ENCODE measurements at regions not wholly inside any gene's neighbourhood (a gene's known extent, or its start where the extent isn't known, plus 50 kb on each side); places are given as distances from the start of the nearest gene placed in this dataset.

- no peaks in the 10 kb centered on the region for H3K79me1 ChIP-seq (ENCODE audit: insufficient read depth, low read depth, low read length, poor library complexity, severe bottlenecking)
- no peak overlapping the region for H3K23ac ChIP-seq (ENCODE audit: insufficient read length, low read depth, low read length)
- H4K5ac ChIP-seq (ENCODE audit: insufficient read length, low read depth, low read length): no peak overlapping the region
- no peak overlapping the region for H3K4me3 Mint-ChIP-seq
- no peak overlapping the region for H4K91ac ChIP-seq (ENCODE audit: insufficient read length, low read depth, low read length)
- peaks cover 3 to 9% (median 6%) of the 10 kb centered on the region in 3 experiments; a peak in 5 of 7 replicates for H3K36me3 Mint-ChIP-seq (ENCODE audit: insufficient read depth in 1 of 3, low read depth in 3 of 3)
- TF ChIP-seq, protein P1, sequence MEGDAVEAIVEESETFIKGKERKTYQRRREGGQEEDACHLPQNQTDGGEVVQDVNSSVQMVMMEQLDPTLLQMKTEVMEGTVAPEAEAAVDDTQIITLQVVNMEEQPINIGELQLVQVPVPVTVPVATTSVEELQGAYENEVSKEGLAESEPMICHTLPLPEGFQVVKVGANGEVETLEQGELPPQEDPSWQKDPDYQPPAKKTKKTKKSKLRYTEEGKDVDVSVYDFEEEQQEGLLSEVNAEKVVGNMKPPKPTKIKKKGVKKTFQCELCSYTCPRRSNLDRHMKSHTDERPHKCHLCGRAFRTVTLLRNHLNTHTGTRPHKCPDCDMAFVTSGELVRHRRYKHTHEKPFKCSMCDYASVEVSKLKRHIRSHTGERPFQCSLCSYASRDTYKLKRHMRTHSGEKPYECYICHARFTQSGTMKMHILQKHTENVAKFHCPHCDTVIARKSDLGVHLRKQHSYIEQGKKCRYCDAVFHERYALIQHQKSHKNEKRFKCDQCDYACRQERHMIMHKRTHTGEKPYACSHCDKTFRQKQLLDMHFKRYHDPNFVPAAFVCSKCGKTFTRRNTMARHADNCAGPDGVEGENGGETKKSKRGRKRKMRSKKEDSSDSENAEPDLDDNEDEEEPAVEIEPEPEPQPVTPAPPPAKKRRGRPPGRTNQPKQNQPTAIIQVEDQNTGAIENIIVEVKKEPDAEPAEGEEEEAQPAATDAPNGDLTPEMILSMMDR (conservative IDR thresholded peaks at IDR 0.05): no peak
- no peak overlapping the region for H2BK12ac ChIP-seq (ENCODE audit: insufficient read length, low read depth, low read length)
- H3K9ac ChIP-seq (ENCODE audit: extremely low read depth, insufficient read length, low read length): no peak overlapping the region
- no peak overlapping the region for H3T11ph ChIP-seq (ENCODE audit: low read length)
- H2BK20ac ChIP-seq (ENCODE audit: low read depth, low read length, poor library complexity, severe bottlenecking): no peak overlapping the region
- H3K27me3 ChIP-seq (ENCODE audit: insufficient read depth, low read length): no peaks in the 10 kb centered on the region
- no peak overlapping the region for H2BK5ac ChIP-seq (ENCODE audit: insufficient read length, low read length)
- no peak overlapping the region for H2BK15ac ChIP-seq (ENCODE audit: low read depth, low read length)
- no peaks in the 10 kb centered on the region for H3K4me1 ChIP-seq (ENCODE audit: insufficient read depth, low read length)
- H3K23me2 ChIP-seq (ENCODE audit: insufficient read length, low read depth, low read length, poor library complexity, severe bottlenecking): no peaks in the 10 kb centered on the region
- no peaks in the 10 kb centered on the region; the same call in 1 of the 2 replicates for H3K79me2 ChIP-seq (ENCODE audit: insufficient read depth, low read length)
- no peak for DNase-seq
- peaks cover 6 to 8% of the 10 kb centered on the region in 2 experiments for H3K4me1 Mint-ChIP-seq
- H3K4me2 ChIP-seq (ENCODE audit: insufficient read depth, insufficient read length, low read length): no peak overlapping the region
- no peak overlapping the region for H3K14ac ChIP-seq (ENCODE audit: insufficient read depth, low read length)
- no peak overlapping the region for H3K27ac Mint-ChIP-seq
- no peak overlapping the region for H2AK5ac ChIP-seq (ENCODE audit: insufficient read length, low read length)
- no peaks in the 10 kb centered on the region for H3K27me3 Mint-ChIP-seq (ENCODE audit: low read depth)
- peaks cover 8 to 10% of the 10 kb centered on the region in 2 experiments; a peak in 3 of 5 replicates for H3K9me3 Mint-ChIP-seq
- H2AFZ ChIP-seq (ENCODE audit: low read length): no peak overlapping the region
- no peak overlapping the region for H3K18ac ChIP-seq (ENCODE audit: insufficient read length, low read depth, low read length)
- WGBS (ENCODE audit: extremely low coverage, insufficient read length, low lambda C conversion rate): no CpG with 5 or more reads among the region's 6 CpGs
- H3K27ac ChIP-seq (ENCODE audit: insufficient read length, low read depth, low read length): no peak overlapping the region
- H3K56ac ChIP-seq (ENCODE audit: insufficient read length, low read depth, low read length): no peak overlapping the region
- no peak overlapping the region for H2BK120ac ChIP-seq (ENCODE audit: low read depth, low read length, poor library complexity, severe bottlenecking)
- no peaks in the 10 kb centered on the region for H3K9me3 ChIP-seq (ENCODE audit: control insufficient read depth, low read depth, low read length)
- H4K20me1 ChIP-seq (ENCODE audit: control insufficient read depth, insufficient read depth, insufficient read length): no peaks in the 10 kb centered on the region
- no peak overlapping the region for H3K4ac ChIP-seq (ENCODE audit: low read depth, low read length)
- no peak overlapping the region for H4K8ac ChIP-seq (replicated peaks; ENCODE audit: insufficient read length, low read depth, low read length)
Observed at GRCh38 chr21:31442339-31442738, 98.3 kb upstream of the TIAM1 start.
